ENCODE measurements at regions not wholly inside any gene's neighbourhood (a gene's known extent, or its start where the extent isn't known, plus 50 kb on each side); places are given as distances from the start of the nearest gene placed in this dataset.

GRCh38 chr7:42763137-42763551, 148.7 kb downstream of the C7orf25 start:
- TF ChIP-seq CTCF (IDR thresholded peaks at IDR 0.05; ENCODE audit: low read length, missing control alignments), result no peak
- H3K4me3 ChIP-seq (replicated peaks; ENCODE audit: low read depth, low read length), result no peak overlapping the region
- no peak for DNase-seq (ENCODE audit: low read depth)

- H3K4me3 ChIP-seq (replicated peaks; ENCODE audit: low read depth, low read length), result no peak overlapping the region
- no peak for TF ChIP-seq CTCF (IDR thresholded peaks at IDR 0.05; ENCODE audit: low read length, missing control alignments)
- no peak for DNase-seq (ENCODE audit: low read depth)
Observed at GRCh38 chr7:42761486-42761885, 150.4 kb downstream of the C7orf25 start.

GRCh38 chr7:42758124-42758523, 153.7 kb downstream of the C7orf25 start:
- TF ChIP-seq CTCF (IDR thresholded peaks at IDR 0.05; ENCODE audit: low read length, missing control alignments), result no peak
- no peak overlapping the region for H3K4me3 ChIP-seq (replicated peaks; ENCODE audit: low read depth, low read length)
- no peak for DNase-seq (ENCODE audit: low read depth)

GRCh38 chr7:42756841-42757240, 155.0 kb downstream of the C7orf25 start:
- DNase-seq (ENCODE audit: low read depth), result no peak
- TF ChIP-seq CTCF (IDR thresholded peaks at IDR 0.05; ENCODE audit: low read length, missing control alignments), result no peak
- H3K4me3 ChIP-seq (replicated peaks; ENCODE audit: low read depth, low read length), result no peak overlapping the region

GRCh38 chr7:42753811-42754363, 158.0 kb downstream of the C7orf25 start:
- no peak for DNase-seq (ENCODE audit: low read depth)
- no peak overlapping the region for H3K4me3 ChIP-seq (replicated peaks; ENCODE audit: low read depth, low read length)
- TF ChIP-seq CTCF (IDR thresholded peaks at IDR 0.05; ENCODE audit: low read length, missing control alignments), result no peak

- no peak for DNase-seq (ENCODE audit: low read depth)
- TF ChIP-seq CTCF (IDR thresholded peaks at IDR 0.05; ENCODE audit: low read length, missing control alignments), result no peak
- no peak overlapping the region for H3K4me3 ChIP-seq (replicated peaks; ENCODE audit: low read depth, low read length)
Observed at GRCh38 chr7:42753367-42753766, 158.5 kb downstream of the C7orf25 start.

- TF ChIP-seq CTCF (IDR thresholded peaks at IDR 0.05; ENCODE audit: low read length, missing control alignments), result no peak
- H3K4me3 ChIP-seq (replicated peaks; ENCODE audit: low read depth, low read length), result no peak overlapping the region
- no peak for DNase-seq (ENCODE audit: low read depth)
Observed at GRCh38 chr7:42750172-42750571, 161.7 kb downstream of the C7orf25 start.

Data from fibroblast of pulmonary artery (primary cell).